ENCODE measurements at regions not wholly inside any gene's neighbourhood (a gene's known extent, or its start where the extent isn't known, plus 50 kb on each side); places are given as distances from the start of the nearest gene placed in this dataset.

DNA sequence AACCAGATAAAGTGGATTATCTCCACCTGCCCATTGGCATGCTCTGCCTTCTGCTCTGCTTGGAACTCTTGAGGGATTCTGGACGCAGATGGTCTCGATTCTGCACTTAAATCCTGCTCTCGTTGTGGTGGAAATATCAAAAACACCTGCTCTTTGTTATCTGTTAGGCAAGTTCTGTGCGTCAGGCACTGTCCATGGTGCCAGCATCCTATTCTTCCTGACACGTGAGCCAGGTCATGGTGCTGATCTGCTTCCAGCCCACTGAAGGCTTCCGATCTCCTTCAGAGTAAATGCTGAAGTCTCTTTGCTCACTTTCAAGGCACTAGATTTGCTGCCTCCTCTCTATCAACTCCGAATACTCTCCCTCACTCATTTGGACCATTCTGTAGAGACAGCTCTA lies 505.6 kb downstream of the HTR7 start:
- TF ChIP-seq CTCF (IDR thresholded peaks at IDR 0.05; ENCODE audit: insufficient read depth, low read depth, low read length) (no peak), EZH2 (IDR thresholded peaks at IDR 0.05; ENCODE audit: insufficient read depth, low read length) (no peak)
